ENCODE measurements at regions not wholly inside any gene's neighbourhood (a gene's known extent, or its start where the extent isn't known, plus 50 kb on each side); places are given as distances from the start of the nearest gene placed in this dataset.

- Histone ChIP-seq H3K27me3 (ENCODE audit: control insufficient read depth, insufficient read depth, low read length) (no peaks in the 10 kb centered on the region), H3K4me1 (ENCODE audit: control insufficient read depth, insufficient read depth, low read length) (no peaks in the 10 kb centered on the region), H3K9me3 (ENCODE audit: control insufficient read depth, insufficient read depth, low read length) (no peaks in the 10 kb centered on the region), H3K9ac (ENCODE audit: low read depth, low read length) (no peak overlapping the region), H3K36me3 (ENCODE audit: control insufficient read depth, insufficient read depth, low read length) (no peaks in the 10 kb centered on the region), H3K27ac (ENCODE audit: low read depth, low read length) (no peak overlapping the region), H3K4me3 (ENCODE audit: low read depth, low read length) (no peak overlapping the region)
Measured at GRCh38 chr11:24389575-24389974, 107.3 kb upstream of the LUZP2 start.

- Histone ChIP-seq H3K27ac (ENCODE audit: low read depth, low read length) (no peak overlapping the region), H3K4me3 (ENCODE audit: low read depth, low read length) (no peak overlapping the region), H3K4me1 (ENCODE audit: control insufficient read depth, insufficient read depth, low read length) (no peaks in the 10 kb centered on the region), H3K9me3 (ENCODE audit: control insufficient read depth, insufficient read depth, low read length) (no peaks in the 10 kb centered on the region), H3K9ac (ENCODE audit: low read depth, low read length) (no peak overlapping the region), H3K27me3 (ENCODE audit: control insufficient read depth, insufficient read depth, low read length) (no peaks in the 10 kb centered on the region), H3K36me3 (ENCODE audit: control insufficient read depth, insufficient read depth, low read length) (no peaks in the 10 kb centered on the region)
Measured at GRCh38 chr11:24390016-24390415, 106.8 kb upstream of the LUZP2 start.

- no peaks in the 10 kb centered on the region for H3K9me3 ChIP-seq (ENCODE audit: control insufficient read depth, insufficient read depth, low read length)
- H3K9ac ChIP-seq (ENCODE audit: low read depth, low read length), result no peak overlapping the region
- no peak overlapping the region for H3K27ac ChIP-seq (ENCODE audit: low read depth, low read length)
- H3K27me3 ChIP-seq (ENCODE audit: control insufficient read depth, insufficient read depth, low read length), result no peaks in the 10 kb centered on the region
- H3K4me1 ChIP-seq (ENCODE audit: control insufficient read depth, insufficient read depth, low read length), result no peaks in the 10 kb centered on the region
- no peaks in the 10 kb centered on the region for H3K36me3 ChIP-seq (ENCODE audit: control insufficient read depth, insufficient read depth, low read length)
- H3K4me3 ChIP-seq (ENCODE audit: low read depth, low read length), result no peak overlapping the region
Measured at GRCh38 chr11:24390762-24391161, 106.1 kb upstream of the LUZP2 start.

GRCh38 chr11:24391167-24391566 lies 105.7 kb upstream of the LUZP2 start:
- Histone ChIP-seq H3K4me3 (ENCODE audit: low read depth, low read length) (no peak overlapping the region), H3K36me3 (ENCODE audit: control insufficient read depth, insufficient read depth, low read length) (no peaks in the 10 kb centered on the region), H3K27me3 (ENCODE audit: control insufficient read depth, insufficient read depth, low read length) (no peaks in the 10 kb centered on the region), H3K4me1 (ENCODE audit: control insufficient read depth, insufficient read depth, low read length) (no peaks in the 10 kb centered on the region), H3K27ac (ENCODE audit: low read depth, low read length) (no peak overlapping the region), H3K9me3 (ENCODE audit: control insufficient read depth, insufficient read depth, low read length) (no peaks in the 10 kb centered on the region), H3K9ac (ENCODE audit: low read depth, low read length) (no peak overlapping the region)

DNA sequence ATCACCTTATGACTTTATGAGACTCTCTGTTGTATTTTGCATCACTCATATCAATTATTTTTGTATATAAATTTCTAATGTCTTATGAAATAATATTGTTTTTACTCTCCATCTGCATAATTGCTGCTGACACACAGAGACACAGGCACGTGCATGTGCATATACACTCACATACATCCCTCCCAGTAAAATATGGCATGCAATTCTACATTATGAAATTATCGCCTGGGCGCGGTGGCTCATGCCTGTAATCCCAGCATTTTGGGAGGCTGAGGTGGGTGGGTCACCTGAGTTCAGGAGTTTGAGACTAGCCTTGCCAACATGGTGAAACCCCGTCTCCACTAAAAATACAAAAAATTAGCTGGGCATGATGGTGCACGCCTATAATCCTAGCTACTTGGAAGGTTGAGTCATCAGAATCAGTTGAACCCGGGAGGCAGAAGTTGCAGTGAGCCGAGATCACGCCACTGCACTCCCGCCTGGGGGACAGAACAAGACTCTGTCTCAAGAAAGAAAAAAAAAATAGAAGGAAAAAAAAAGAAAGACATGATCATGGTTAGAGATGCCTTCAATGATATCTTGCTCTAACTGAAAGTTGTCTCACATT lies 96.7 kb upstream of the LUZP2 start:
- no peaks in the 10 kb centered on the region for H3K4me1 ChIP-seq (ENCODE audit: control insufficient read depth, insufficient read depth, low read length)
- no peak overlapping the region for H3K9ac ChIP-seq (ENCODE audit: low read depth, low read length)
- no peaks in the 10 kb centered on the region for H3K36me3 ChIP-seq (ENCODE audit: control insufficient read depth, insufficient read depth, low read length)
- H3K4me3 ChIP-seq (ENCODE audit: low read depth, low read length), result no peak overlapping the region
- no peaks in the 10 kb centered on the region for H3K9me3 ChIP-seq (ENCODE audit: control insufficient read depth, insufficient read depth, low read length)
- H3K27ac ChIP-seq (ENCODE audit: low read depth, low read length), result no peak overlapping the region
- no peaks in the 10 kb centered on the region for H3K27me3 ChIP-seq (ENCODE audit: control insufficient read depth, insufficient read depth, low read length)

DNA sequence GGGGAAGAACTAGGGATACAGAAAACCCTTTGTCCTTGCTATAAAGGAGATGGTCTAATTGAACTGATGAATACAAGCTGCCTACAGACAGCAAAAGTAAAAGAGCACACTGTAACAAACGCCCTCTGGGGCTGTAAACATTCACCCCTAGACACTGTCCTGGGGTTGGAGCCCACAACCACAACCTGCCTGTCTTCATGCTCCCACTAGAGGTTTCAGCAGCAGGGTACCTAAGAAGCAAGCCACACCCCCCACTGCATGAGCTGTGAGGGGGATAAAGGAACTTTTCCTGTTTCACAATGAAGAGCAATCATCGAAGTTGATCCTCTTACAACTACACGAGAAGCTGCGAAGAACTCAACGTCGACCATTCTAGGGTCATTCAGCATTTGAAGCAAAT lies 90.5 kb upstream of the LUZP2 start:
- H3K27ac ChIP-seq (ENCODE audit: low read depth, low read length), result no peak overlapping the region
- no peaks in the 10 kb centered on the region for H3K36me3 ChIP-seq (ENCODE audit: control insufficient read depth, insufficient read depth, low read length)
- H3K27me3 ChIP-seq (ENCODE audit: control insufficient read depth, insufficient read depth, low read length), result no peaks in the 10 kb centered on the region
- no peak overlapping the region for H3K9ac ChIP-seq (ENCODE audit: low read depth, low read length)
- 0 out of 2 replicates have a peak, but pooled peaks cover 5% of the 10 kb centered on the region for H3K4me1 ChIP-seq (ENCODE audit: control insufficient read depth, insufficient read depth, low read length)
- H3K4me3 ChIP-seq (ENCODE audit: low read depth, low read length), result no peak overlapping the region
- no peaks in the 10 kb centered on the region for H3K9me3 ChIP-seq (ENCODE audit: control insufficient read depth, insufficient read depth, low read length)

GRCh38 chr11:24406980-24407379 lies 89.9 kb upstream of the LUZP2 start:
- Histone ChIP-seq H3K9me3 (ENCODE audit: control insufficient read depth, insufficient read depth, low read length) (no peaks in the 10 kb centered on the region), H3K4me1 (ENCODE audit: control insufficient read depth, insufficient read depth, low read length) (0 out of 2 replicates have a peak, but pooled peaks cover 5% of the 10 kb centered on the region), H3K4me3 (ENCODE audit: low read depth, low read length) (no peak overlapping the region), H3K27ac (ENCODE audit: low read depth, low read length) (no peak overlapping the region), H3K27me3 (ENCODE audit: control insufficient read depth, insufficient read depth, low read length) (no peaks in the 10 kb centered on the region), H3K36me3 (ENCODE audit: control insufficient read depth, insufficient read depth, low read length) (no peaks in the 10 kb centered on the region), H3K9ac (ENCODE audit: low read depth, low read length) (no peak overlapping the region)

- Histone ChIP-seq H3K27ac (ENCODE audit: low read depth, low read length) (no peak overlapping the region), H3K9ac (ENCODE audit: low read depth, low read length) (no peak overlapping the region), H3K4me3 (ENCODE audit: low read depth, low read length) (no peak overlapping the region), H3K27me3 (ENCODE audit: control insufficient read depth, insufficient read depth, low read length) (no peaks in the 10 kb centered on the region), H3K9me3 (ENCODE audit: control insufficient read depth, insufficient read depth, low read length) (no peaks in the 10 kb centered on the region), H3K4me1 (ENCODE audit: control insufficient read depth, insufficient read depth, low read length) (0 out of 2 replicates have a peak, but pooled peaks cover 5% of the 10 kb centered on the region), H3K36me3 (ENCODE audit: control insufficient read depth, insufficient read depth, low read length) (no peaks in the 10 kb centered on the region)
Measured at GRCh38 chr11:24407733-24408132, 89.1 kb upstream of the LUZP2 start.

GRCh38 chr11:24408202-24408601 lies 88.7 kb upstream of the LUZP2 start:
- H3K4me3 ChIP-seq (ENCODE audit: low read depth, low read length), result no peak overlapping the region
- no peaks in the 10 kb centered on the region for H3K27me3 ChIP-seq (ENCODE audit: control insufficient read depth, insufficient read depth, low read length)
- no peaks in the 10 kb centered on the region for H3K9me3 ChIP-seq (ENCODE audit: control insufficient read depth, insufficient read depth, low read length)
- H3K36me3 ChIP-seq (ENCODE audit: control insufficient read depth, insufficient read depth, low read length), result no peaks in the 10 kb centered on the region
- H3K4me1 ChIP-seq (ENCODE audit: control insufficient read depth, insufficient read depth, low read length), result 0 out of 2 replicates have a peak, but pooled peaks cover 5% of the 10 kb centered on the region
- H3K9ac ChIP-seq (ENCODE audit: low read depth, low read length), result no peak overlapping the region
- H3K27ac ChIP-seq (ENCODE audit: low read depth, low read length), result no peak overlapping the region

DNA sequence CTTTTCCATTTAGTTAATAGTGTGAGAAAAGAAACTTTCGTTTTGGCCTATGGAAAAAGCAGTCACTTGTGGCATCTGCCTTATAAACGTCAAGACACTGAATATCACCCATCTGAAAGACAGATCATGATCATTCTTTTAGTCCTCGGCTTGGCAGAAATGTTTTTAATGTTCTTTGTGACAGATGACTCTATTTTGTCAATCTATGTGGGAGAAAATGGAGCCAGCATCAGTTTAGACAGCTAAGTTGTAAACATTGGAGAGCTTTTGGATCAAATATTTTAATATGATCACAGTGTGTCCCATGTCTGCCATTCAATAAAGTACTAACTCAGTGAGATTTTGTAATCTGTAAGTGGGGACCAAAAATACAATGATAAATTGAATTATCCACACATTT lies 85.1 kb upstream of the LUZP2 start:
- H3K27ac ChIP-seq (ENCODE audit: low read depth, low read length), result no peak overlapping the region
- H3K9ac ChIP-seq (ENCODE audit: low read depth, low read length), result no peak overlapping the region
- no peaks in the 10 kb centered on the region for H3K36me3 ChIP-seq (ENCODE audit: control insufficient read depth, insufficient read depth, low read length)
- no peaks in the 10 kb centered on the region for H3K9me3 ChIP-seq (ENCODE audit: control insufficient read depth, insufficient read depth, low read length)
- no peaks in the 10 kb centered on the region for H3K4me1 ChIP-seq (ENCODE audit: control insufficient read depth, insufficient read depth, low read length)
- no peak overlapping the region for H3K4me3 ChIP-seq (ENCODE audit: low read depth, low read length)
- H3K27me3 ChIP-seq (ENCODE audit: control insufficient read depth, insufficient read depth, low read length), result no peaks in the 10 kb centered on the region

GRCh38 chr11:24412722-24413121 lies 84.1 kb upstream of the LUZP2 start:
- H3K27me3 ChIP-seq (ENCODE audit: control insufficient read depth, insufficient read depth, low read length), result no peaks in the 10 kb centered on the region
- H3K4me3 ChIP-seq (ENCODE audit: low read depth, low read length), result no peak overlapping the region
- no peaks in the 10 kb centered on the region for H3K36me3 ChIP-seq (ENCODE audit: control insufficient read depth, insufficient read depth, low read length)
- no peak overlapping the region for H3K27ac ChIP-seq (ENCODE audit: low read depth, low read length)
- no peaks in the 10 kb centered on the region for H3K4me1 ChIP-seq (ENCODE audit: control insufficient read depth, insufficient read depth, low read length)
- no peaks in the 10 kb centered on the region for H3K9me3 ChIP-seq (ENCODE audit: control insufficient read depth, insufficient read depth, low read length)
- no peak overlapping the region for H3K9ac ChIP-seq (ENCODE audit: low read depth, low read length)

Data from HUES48 (cell line).